GM12865 (cell line): ENCODE measurements at regions not wholly inside any gene's neighbourhood (a gene's known extent, or its start where the extent isn't known, plus 50 kb on each side); places are given as distances from the start of the nearest gene placed in this dataset.

ENCODE experiments used
- DNase-seq: peaks from one replicate; pipeline ENCODE4 v3.0.0; 2010; ENCODE audit warnings: low read depth
- H3K4me3 ChIP-seq: 2 replicates; pipeline ENCODE4 v1.5.1; 2011; ENCODE audit warnings: mild to moderate bottlenecking, low read depth, low read length, control low read depth
- CTCF ChIP-seq: IDR thresholded peaks from 2 replicates; pipeline ENCODE4 v1.5.1; 2011; ENCODE audit warnings: low read length, control low read depth, low read depth, inconsistent platforms; ENCODE audit not compliant: insufficient read depth; ENCODE audit errors: missing control alignments

- DNase-seq = no peak
- H3K4me3 ChIP-seq = no peak overlapping the region
- TF ChIP-seq CTCF = no peak
These were observed 280.6 kb downstream of the ZEB2 start for GRCh38 chr2:144239306-144239705.

GRCh38 chr2:144237830-144238627 is 281.9 kb downstream of the ZEB2 start:
- TF ChIP-seq CTCF = no peak
- H3K4me3 ChIP-seq = no peak overlapping the region
- peak; percentile 13 for DNase-seq

- DNase-seq = no peak
- no peak overlapping the region for H3K4me3 ChIP-seq
- TF ChIP-seq CTCF = no peak
These were observed 282.8 kb downstream of the ZEB2 start for GRCh38 chr2:144237108-144237507.

GRCh38 chr2:144235050-144235449 is 284.9 kb downstream of the ZEB2 start:
- H3K4me3 ChIP-seq = no peak overlapping the region
- no peak for TF ChIP-seq CTCF
- DNase-seq = no peak

GRCh38 chr2:144234542-144234871 is 285.4 kb downstream of the ZEB2 start:
- no peak for TF ChIP-seq CTCF
- no peak overlapping the region for H3K4me3 ChIP-seq
- DNase-seq = no peak

GRCh38 chr2:144233733-144234541 is 286.0 kb downstream of the ZEB2 start:
- DNase-seq = no peak
- no peak for TF ChIP-seq CTCF
- H3K4me3 ChIP-seq = no peak overlapping the region
